A172 (cell line): ENCODE measurements at regions not wholly inside any gene's neighbourhood (a gene's known extent, or its start where the extent isn't known, plus 50 kb on each side); places are given as distances from the start of the nearest gene placed in this dataset.
"Not testable (repeated sequence)": the region's sequence is repeated elsewhere in the genome, so short reads cannot be mapped to it uniquely, and the experiment has no call there.

Experiments
- DNase-seq: peaks from one replicate; pipeline ENCODE4 v3.0.0-alpha.2; 2015; ENCODE audit warnings: low spot score

DNA sequence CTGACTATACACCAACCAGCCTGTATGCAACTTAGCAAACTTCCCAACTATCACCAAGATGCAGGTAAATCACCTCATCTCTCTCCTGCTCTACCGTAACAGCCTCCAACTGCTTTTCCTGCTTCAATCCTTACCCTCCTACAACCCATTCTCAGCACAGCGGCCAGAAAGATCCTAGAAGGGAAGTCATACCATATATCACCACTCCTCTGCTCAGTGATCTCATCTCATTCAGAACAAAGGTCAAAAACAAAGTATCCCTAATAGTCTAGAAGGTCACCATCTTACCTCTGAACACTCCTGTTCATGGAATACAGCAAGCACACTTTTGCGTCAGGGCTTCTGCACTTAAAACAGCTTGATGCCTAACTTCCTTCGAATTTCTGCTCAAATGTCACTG, 62.2 kb upstream of the RNF38 start:
- no peak for DNase-seq

DNA sequence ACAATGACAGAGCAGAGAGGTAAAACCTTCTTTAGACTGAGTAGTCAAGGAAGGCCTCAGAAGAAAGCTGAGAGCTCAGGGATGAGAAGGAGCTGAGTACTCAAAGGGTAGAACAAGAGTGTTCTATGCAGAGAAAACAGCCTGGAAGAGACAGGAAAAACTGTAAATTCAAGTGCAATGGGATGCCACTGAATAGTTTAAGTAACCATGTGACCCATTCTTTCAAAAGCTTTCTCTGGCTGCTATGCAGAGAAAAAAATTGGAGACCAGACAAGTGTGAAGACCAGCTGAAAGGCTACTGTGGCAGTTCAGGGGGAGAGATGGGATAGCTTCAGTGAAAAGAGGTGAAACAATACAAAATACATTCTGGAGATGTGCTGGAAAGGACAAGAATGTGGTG, 61.3 kb upstream of the RNF38 start:
- DNase-seq = no peak

DNA sequence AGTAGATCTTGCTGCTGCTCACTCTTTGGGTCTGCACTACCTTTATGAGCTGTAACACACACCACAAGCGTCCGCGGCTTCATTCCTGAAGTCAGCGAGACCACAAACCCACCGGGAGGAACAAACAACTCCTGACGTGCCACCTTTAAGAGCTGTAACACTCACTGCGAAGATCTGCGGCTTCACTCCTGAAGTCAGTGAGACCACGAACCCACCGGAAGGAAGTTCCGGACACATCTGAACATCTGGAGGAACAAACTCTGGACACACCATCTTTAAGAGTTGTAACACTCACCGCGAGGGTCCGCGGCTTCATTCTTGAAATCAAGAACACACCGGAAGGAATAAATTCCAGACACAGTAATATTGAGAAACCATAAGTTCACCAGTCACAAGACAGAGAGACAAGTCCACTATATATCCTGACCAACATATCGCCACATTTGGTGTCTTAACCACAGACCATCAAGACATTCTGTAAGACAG, 58.4 kb upstream of the RNF38 start:
- DNase-seq = not testable (repeated sequence)

DNA sequence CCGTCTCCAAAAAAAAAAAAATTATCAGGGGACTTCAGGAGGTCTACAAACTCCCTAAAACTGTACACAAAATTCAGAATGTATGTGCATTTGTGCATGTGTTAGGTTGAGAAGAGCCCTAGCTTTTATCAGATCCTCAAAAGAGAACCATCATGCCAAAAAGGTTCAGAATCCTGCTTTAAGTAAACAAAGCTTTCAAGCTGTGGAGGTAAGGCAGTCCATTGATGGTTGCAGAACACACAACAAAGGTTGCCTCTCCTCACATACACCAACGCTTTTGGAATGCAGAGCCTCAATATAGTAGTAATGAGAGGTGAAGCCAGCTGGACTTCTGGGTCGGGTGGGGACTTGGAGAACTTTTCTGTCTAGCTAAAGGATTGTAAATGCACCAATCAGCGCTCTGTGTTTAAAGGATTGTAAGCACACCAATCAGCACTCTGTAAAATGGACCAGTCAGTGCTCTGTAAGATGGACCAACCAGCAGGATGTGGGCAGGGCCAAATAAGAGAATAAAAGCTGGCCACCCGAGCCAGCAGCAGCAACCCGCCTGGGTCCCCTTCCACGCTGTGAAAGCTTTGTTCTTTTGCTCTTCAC, 57.9 kb upstream of the RNF38 start:
- no peak for DNase-seq

DNA sequence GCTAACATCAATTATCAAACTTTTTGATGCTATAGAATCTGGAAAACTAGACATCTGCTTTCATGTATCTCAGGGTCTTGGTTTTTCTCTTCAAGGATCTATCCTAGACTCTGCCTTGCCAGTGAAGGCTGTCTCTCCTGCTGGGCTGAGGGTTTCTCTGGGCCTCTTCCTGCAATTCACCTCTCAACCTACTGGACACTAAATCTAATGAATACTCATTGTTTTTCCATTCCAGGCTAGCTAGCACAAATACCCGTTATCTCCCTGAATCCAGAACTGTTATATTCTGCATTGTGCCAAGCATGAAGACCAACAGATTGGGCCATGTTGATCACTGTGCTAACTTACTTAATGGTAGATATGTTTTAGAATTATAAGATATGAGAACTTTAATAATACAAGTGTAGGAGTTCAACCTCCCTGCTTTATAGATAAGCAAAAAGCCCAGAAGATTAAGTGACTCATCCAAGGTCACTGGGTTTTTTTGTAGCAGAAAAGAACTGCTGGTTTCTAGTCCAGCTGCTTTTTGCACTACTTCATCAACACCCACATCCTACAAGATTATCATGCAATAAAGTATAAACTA, 56.5 kb upstream of the RNF38 start:
- no peak for DNase-seq

DNA sequence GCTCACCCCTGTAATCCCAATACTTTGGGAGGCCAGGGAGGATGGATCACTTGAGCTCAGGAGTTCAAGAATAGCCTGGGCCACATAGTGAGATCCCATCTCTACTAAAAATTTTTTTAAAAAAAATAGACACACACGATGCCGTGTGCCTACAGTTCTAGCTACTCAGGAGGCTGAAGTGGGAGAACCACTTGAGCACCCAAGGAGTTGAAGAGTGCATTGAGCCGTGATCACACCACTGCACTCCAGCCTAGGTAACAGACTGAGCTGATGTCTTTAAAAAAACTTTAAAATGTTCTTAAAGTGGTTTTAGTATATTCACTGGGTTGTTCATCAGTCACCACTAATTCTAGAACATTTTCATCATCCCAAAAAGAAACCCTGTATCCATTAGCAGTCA, 51.9 kb upstream of the RNF38 start:
- DNase-seq = no peak

DNA sequence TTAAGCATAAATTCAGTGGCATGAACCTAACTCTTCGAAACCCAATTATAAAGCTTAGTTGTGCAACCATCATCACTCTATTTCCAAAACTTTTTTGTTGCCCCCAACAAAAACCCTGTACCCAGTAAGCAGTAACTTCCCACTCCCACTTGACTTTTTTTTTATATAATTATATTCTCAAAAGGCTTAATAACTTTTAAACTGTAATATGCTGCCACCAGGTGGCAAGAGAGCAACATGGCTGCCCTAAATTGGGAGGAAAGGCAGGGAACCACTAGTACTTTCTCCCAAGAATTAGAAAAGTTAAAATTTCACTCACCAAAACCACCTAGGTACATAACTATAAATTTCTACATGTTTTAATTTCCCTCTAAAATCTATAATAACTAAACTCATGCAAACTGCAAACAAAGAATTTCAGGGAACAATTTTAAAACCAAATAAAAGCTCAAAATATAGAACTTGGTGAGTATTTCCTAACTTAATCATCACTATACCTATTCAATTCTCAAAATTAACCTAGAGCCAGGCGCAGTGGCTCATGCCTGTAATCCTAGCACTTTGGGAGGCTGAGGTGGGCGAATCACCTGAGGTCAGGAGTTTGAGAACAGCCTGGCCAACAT, 50.2 kb upstream of the RNF38 start:
- DNase-seq = peak; percentile 13
